GM18502 (cell line): ENCODE measurements at regions not wholly inside any gene's neighbourhood (a gene's known extent, or its start where the extent isn't known, plus 50 kb on each side); places are given as distances from the start of the nearest gene placed in this dataset.
"Not testable (repeated sequence)": the region's sequence is repeated elsewhere in the genome, so short reads cannot be mapped to it uniquely, and the experiment has no call there.

Source experiments
- ATAC-seq: cut with Tn5 transposase; IDR thresholded peaks from one replicate; pipeline ENCODE4 v1.9.1; 2021; ENCODE audit warnings: mild to moderate bottlenecking; ENCODE audit not compliant: unreplicated experiment, poor library complexity

GRCh38 chr16:29355339-29356059 lies 51.0 kb downstream of the NPIPB11 start:
- ATAC-seq = not testable (repeated sequence)

DNA sequence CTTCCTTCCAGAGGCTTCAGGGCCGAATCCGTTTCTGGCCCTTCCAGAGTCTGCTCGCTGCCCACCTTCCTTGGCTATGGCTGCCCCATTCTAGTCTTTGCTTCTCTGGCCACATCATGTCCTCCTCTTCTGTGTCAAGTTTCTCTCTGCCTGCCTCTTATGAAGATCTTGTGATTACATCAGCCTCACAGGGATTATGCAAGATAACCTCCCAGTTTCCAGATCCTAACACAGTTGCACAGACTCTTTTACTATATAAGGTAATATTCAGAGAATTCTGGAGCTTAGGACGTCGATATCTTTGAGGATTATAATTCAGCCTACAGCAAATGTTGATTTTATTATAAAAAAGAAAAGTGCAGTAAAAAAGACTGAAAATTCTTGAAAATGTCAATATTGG lies 52.1 kb downstream of the NPIPB11 start:
- not testable (repeated sequence) for ATAC-seq

DNA sequence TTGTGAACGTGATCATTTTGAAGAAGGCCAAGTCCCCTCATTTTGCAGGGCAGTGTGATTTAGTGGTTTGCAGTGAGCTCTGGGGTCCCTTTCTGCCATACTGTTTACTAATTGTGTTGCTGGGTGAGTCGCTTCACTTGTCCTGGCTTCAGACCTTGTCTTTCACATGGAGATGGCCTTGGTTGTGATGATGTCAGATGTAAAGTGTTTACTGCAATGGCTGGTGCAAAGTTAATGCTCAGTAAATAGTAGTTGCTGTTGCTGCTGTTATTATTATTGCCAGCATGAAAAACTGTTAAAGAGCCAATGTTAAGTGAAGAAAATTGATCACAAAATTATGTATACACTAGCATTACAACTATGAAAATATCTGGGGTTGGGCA lies 53.9 kb downstream of the NPIPB11 start:
- ATAC-seq = not testable (repeated sequence)

DNA sequence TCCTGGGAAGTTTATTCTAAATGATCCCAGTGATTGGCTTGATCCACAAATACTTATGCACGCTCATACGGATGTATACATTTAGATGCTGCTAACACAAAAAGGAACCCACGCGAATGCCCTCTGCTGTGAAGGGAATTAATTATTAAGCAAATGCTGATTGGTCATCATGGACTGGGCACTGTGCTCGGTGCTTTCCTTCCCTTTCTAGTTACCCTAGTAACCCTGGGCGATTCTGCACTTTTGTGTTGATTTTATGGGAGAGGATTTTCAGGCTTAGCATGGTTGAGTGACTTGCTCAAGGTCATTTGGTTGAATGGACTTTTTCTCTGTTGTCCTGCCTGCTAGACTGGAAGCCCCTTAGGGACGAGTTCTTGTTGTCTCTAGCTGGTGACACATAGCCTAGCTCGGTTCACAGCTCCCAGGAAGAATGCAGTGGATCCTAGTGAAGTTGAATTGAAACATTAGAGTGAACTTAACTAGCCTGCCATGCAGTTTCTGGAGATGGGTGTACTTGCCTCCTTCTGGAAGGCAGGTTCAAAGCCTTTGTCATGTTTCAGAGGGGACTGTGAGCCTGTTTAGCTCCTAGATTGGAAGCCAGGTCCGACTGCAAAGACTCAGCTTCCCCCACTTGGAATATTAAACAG lies 54.4 kb downstream of the NPIPB11 start:
- not testable (repeated sequence) for ATAC-seq

DNA sequence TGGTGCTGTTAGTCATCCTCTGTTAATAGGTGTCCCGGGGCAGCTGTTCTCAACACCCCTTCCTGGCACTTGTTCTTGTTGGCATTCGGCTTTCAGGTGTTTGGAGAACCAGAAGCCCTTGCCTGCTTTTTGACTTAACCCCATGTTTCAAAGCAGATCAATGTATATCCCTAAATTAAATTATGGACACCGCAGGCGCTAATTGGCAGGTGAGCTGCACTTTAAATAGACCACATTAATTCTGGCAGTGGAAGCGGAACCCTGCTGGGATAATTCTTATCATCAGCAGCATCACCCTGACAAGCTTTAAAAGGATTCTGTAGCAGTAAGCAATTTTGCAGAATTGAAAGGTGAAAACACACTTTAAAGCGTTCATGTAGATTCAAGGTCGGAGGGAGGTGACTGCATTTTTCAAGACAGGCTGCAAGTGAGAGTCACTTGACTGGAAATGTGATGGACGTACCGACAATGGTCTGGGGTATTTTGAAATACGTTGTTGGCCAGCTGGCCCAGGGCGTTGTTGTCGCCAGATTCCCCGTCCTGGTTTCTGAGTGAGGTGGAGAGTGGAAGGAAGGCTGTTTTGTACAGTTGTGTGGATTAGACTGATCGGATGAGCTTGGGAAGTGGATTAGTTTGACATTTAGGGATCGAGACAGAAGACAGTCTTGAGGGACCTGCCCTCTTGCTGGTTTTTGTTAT lies 55.1 kb downstream of the NPIPB11 start:
- not testable (repeated sequence) for ATAC-seq

GRCh38 chr16:29349966-29350365 lies 56.5 kb downstream of the NPIPB11 start:
- not testable (repeated sequence) for ATAC-seq

DNA sequence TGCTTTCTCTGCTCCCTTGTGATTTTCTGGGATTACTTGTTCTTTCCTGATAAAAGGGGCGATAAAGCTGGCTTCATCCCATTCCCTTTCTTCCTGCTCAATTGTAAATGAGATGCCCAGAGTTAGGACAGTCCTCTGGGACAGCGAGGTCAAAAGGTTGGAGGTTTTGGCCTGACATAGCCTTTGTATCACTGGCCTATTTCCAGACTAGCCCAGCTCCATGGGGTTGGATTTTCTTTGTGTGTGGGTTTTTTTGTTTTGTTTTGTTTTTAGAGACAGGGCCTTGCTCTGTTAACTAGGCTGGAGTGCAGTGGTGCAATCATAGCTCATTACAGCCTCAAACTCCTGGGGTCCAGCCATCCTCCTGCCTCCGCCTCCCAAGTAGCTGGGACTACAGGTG lies 57.8 kb downstream of the NPIPB11 start:
- not testable (repeated sequence) for ATAC-seq

GRCh38 chr16:29348123-29348690 lies 58.3 kb downstream of the NPIPB11 start:
- not testable (repeated sequence) for ATAC-seq

GRCh38 chr16:29346796-29347580 lies 59.5 kb downstream of the NPIPB11 start:
- ATAC-seq = not testable (repeated sequence)

- ATAC-seq = not testable (repeated sequence)
Measured at GRCh38 chr16:29346203-29346602, 60.3 kb downstream of the NPIPB11 start.

DNA sequence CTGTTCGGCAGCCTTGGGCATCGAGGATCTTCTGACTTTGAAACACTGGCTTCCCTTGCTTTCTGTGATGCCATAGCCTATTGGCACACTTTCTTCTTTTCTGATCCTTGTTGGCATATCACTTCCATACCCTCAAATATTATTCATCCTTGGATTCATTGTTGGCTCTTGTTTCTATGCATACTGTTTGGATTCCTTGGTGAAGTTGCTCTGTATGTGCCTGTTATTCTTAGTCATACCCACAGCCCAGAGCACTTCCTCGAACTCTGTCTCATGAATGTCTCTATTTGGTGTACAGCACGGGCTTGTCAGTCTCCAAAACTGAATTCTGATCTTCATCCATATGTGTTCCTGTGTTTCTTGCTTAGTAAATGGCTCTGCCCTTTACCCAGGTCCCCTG lies 63.6 kb downstream of the NPIPB11 start:
- not testable (repeated sequence) for ATAC-seq

GRCh38 chr16:29340779-29341438 lies 65.6 kb downstream of the NPIPB11 start:
- not testable (repeated sequence) for ATAC-seq

GRCh38 chr16:29340235-29340634 lies 66.3 kb downstream of the NPIPB11 start:
- not testable (repeated sequence) for ATAC-seq

DNA sequence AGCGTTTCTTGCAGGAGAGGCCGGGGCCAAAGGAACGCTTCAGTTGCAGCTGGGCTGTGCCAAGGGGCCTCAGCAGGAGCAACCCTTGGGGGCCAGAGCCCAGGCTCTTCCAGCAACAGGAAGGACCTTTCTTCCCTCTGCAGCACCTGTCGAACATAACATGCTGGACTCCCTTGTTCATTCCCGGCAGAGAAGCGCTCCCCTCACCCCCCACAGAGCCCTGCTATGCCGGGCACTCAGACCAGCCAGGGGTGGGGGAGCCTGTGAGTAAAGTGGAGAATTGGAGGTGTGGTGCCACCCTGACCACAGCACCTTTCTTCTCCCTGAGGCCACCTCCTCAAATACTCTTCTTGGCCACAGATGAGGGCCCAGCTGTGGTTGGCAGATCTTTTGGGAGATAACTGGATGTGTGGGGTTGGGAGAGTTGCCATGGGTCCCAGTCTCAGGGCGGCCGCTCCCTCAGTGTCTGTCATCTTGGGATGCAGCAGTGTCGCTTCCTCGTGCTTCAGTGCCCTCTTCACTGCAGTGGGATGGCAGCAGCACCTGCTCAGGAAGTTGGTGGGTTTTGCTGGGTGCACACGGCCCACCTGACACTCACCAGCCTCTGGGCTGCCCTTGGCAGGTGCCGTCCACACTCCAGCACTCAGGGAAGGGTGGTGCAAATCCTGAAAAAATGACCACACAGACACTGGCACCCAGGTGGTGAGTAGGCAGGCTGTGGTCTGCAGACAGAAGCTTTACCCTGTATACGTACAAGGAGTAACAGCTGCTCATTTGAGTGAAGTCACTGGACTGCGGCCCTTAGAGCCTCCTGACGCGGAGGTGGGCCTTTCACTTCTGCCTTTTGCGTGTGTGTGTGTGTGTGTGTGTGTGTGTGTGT lies 67.5 kb downstream of the NPIPB11 start:
- peak; percentile 74 for ATAC-seq

DNA sequence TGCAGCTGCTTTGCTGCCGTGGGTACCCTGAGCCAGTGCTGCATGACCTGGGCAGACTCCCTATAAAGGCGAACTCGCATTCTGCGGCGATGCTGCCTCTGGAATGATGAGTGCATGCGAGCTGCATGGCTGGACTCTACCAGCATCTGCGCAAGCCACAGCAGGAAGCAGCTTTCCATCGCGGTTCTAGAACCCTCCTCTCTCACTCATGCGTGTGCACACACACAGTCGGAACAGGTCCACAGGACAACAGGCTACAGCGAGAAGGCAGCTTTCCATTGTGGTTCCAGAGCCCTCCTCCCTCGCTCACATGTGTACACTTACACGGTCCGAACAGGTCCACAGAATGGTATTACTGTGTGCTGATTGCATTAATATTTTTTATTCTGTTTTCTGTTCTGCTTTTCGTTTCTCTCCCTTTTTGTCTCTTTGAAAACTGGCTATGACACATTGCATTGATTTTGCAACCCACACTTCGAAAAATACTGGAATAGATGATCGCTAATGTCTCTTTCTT lies 69.1 kb downstream of the NPIPB11 start:
- ATAC-seq = not testable (repeated sequence)

DNA sequence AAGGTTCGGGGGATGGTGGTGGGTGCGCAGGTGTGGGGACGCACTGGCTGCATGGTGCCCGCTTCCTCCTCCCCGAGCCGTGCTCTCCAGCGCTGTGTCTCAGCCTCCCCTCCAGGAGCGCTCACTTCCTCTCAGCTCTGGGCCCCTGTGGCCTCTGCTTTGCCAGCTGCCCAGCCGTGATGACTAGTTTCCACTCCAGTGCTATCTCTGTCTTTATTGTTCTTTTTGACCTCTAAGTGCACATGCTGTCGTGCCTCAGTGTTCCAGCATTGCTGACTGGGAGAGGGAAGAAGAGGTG lies 71.0 kb downstream of the NPIPB11 start:
- ATAC-seq = not testable (repeated sequence)

DNA sequence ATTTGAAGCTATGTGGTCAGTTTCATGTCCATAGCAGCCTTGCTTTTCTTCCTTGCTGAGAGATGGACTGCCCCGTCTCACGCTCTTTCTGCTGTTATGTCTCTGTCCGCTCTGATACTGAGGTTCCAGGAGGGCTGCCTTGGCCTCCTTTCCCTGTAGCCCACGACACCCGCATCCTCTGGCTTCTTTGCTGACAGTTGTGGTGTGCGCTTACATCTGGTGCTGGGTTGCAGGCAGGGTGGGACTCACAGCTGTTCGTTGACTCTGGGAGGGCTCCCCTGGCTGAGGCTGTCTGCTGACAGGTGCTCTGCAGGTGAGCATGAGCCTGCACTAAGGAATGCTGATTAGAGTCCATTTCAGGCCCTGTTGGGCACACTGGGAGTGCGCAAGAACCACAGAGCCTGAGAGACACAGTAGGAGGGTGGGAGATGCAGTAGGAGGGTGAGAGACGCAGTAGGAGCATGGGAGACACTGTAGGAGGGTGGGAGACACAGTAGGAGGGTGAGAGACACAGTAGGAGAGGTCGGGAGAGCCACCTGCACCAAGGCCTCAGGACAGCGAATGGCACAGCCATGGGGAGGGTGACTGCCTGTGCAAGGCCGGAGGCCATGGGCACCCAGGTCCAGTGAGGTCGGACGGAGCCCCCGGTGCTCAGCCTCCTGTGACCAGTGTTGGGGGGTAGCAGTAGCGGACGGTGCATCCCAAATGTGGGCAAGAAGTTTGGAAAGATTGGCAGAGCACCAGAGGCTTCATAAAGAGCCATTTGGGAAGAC lies 71.5 kb downstream of the NPIPB11 start:
- ATAC-seq = not testable (repeated sequence)
